ENCODE measurements at regions not wholly inside any gene's neighbourhood (a gene's known extent, or its start where the extent isn't known, plus 50 kb on each side); places are given as distances from the start of the nearest gene placed in this dataset.

DNA sequence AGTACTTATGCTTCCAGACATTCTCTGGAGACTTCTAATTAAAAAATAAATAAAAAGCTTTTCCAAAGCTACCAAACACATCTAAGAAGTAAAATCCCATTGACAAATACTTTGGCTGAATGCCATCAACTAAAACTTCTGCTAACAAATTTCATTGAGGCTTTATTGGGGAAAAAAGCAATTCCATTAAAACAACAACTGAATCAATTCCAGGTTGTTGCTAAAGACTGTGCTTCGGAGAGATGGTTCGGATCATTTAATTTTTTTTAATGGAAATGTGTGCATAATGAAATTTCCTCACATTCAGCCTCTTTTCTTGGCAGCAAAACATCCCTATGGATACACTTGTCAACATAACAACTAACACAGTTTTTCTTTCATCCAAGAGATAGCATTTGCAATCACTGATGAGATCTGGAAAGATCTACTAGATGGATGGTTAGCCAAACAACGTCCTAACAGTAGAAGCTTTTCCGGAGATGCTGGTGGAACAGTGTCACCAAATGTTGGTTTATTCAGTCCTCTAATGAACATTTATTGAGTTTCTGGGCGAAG lies 446.1 kb upstream of the FAM98A start:
- TF ChIP-seq POLR2AphosphoS5 (IDR thresholded peaks at IDR 0.05; ENCODE audit: low read depth) (no peak), GABPA (IDR thresholded peaks at IDR 0.05; ENCODE audit: low read depth) (no peak), SPI1 (IDR thresholded peaks at IDR 0.05; ENCODE audit: borderline replicate concordance, low read depth) (no peak)
- TF ChIP-seq, protein P1, sequence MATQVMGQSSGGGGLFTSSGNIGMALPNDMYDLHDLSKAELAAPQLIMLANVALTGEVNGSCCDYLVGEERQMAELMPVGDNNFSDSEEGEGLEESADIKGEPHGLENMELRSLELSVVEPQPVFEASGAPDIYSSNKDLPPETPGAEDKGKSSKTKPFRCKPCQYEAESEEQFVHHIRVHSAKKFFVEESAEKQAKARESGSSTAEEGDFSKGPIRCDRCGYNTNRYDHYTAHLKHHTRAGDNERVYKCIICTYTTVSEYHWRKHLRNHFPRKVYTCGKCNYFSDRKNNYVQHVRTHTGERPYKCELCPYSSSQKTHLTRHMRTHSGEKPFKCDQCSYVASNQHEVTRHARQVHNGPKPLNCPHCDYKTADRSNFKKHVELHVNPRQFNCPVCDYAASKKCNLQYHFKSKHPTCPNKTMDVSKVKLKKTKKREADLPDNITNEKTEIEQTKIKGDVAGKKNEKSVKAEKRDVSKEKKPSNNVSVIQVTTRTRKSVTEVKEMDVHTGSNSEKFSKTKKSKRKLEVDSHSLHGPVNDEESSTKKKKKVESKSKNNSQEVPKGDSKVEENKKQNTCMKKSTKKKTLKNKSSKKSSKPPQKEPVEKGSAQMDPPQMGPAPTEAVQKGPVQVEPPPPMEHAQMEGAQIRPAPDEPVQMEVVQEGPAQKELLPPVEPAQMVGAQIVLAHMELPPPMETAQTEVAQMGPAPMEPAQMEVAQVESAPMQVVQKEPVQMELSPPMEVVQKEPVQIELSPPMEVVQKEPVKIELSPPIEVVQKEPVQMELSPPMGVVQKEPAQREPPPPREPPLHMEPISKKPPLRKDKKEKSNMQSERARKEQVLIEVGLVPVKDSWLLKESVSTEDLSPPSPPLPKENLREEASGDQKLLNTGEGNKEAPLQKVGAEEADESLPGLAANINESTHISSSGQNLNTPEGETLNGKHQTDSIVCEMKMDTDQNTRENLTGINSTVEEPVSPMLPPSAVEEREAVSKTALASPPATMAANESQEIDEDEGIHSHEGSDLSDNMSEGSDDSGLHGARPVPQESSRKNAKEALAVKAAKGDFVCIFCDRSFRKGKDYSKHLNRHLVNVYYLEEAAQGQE (IDR thresholded peaks at IDR 0.05; ENCODE audit: insufficient replicate concordance, low read depth): no peak
- TF ChIP-seq, protein P2, sequence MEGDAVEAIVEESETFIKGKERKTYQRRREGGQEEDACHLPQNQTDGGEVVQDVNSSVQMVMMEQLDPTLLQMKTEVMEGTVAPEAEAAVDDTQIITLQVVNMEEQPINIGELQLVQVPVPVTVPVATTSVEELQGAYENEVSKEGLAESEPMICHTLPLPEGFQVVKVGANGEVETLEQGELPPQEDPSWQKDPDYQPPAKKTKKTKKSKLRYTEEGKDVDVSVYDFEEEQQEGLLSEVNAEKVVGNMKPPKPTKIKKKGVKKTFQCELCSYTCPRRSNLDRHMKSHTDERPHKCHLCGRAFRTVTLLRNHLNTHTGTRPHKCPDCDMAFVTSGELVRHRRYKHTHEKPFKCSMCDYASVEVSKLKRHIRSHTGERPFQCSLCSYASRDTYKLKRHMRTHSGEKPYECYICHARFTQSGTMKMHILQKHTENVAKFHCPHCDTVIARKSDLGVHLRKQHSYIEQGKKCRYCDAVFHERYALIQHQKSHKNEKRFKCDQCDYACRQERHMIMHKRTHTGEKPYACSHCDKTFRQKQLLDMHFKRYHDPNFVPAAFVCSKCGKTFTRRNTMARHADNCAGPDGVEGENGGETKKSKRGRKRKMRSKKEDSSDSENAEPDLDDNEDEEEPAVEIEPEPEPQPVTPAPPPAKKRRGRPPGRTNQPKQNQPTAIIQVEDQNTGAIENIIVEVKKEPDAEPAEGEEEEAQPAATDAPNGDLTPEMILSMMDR (IDR thresholded peaks at IDR 0.05; ENCODE audit: insufficient read depth, low read length): no peak
- no peak for DNase-seq (ENCODE audit: low read depth in 1 of 2, low spot score in 1 of 2)
- H3K27me3 ChIP-seq (ENCODE audit: insufficient read depth, poor library complexity, severe bottlenecking): no peaks in the 10 kb centered on the region
- no peak overlapping the region for H3K4me3 ChIP-seq (replicated peaks; ENCODE audit: insufficient read depth, low read length)
- no peak overlapping the region for H3K27ac ChIP-seq (replicated peaks)

DNA sequence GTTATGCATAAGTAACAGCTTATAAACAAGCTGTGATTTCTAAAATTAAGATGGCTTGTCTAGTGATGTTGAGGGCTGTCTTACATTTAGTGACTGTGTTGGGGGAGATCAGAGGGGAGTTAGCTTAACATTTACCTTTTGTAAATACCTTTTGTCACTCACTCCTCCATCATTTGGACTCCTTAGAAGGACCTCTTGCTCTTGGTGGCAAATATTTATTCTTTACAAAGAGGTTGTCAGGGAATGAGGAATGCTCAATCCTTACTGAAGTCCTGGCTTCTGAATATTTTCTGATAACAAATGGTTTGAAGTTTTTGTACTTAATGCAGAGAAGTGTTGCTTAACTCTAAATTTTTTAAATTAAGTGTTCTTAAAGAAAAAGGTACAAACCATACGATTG lies 438.8 kb upstream of the FAM98A start:
- H3K27ac ChIP-seq (replicated peaks): no peak overlapping the region
- no peaks in the 10 kb centered on the region for H3K27me3 ChIP-seq (ENCODE audit: insufficient read depth, poor library complexity, severe bottlenecking)
- H3K4me3 ChIP-seq (replicated peaks; ENCODE audit: insufficient read depth, low read length): no peak overlapping the region
- no peak for DNase-seq (ENCODE audit: low read depth in 1 of 2, low spot score in 1 of 2)
- TF ChIP-seq GABPA (IDR thresholded peaks at IDR 0.05; ENCODE audit: low read depth) (no peak), POLR2AphosphoS5 (IDR thresholded peaks at IDR 0.05; ENCODE audit: low read depth) (no peak), SPI1 (IDR thresholded peaks at IDR 0.05; ENCODE audit: borderline replicate concordance, low read depth) (no peak)
- TF ChIP-seq, protein P1 (IDR thresholded peaks at IDR 0.05; ENCODE audit: insufficient replicate concordance, low read depth): no peak
- TF ChIP-seq, protein P2 (IDR thresholded peaks at IDR 0.05; ENCODE audit: insufficient read depth, low read length): no peak

DNA sequence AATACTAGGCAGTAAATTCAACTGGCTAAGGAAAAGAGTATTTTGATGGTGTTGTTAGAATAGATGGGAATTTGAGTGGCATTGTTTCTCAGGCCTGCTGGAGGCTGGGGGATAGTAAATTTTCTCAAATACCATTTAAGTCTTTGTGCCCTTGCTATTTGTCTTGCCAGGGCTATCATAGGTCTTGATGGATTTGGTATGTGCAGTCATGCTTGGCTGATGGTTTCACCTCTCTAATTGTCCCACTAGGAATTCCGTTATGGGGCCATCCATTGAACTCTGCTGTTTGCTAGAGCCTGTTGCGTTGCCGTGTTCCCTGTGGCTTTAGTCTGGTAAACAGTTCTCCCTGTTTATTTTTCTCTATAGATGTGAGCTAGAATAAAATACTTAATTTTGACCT lies 438.1 kb upstream of the FAM98A start:
- Histone ChIP-seq H3K27me3 (ENCODE audit: insufficient read depth, poor library complexity, severe bottlenecking) (no peaks in the 10 kb centered on the region), H3K27ac (replicated peaks) (no peak overlapping the region), H3K4me3 (replicated peaks; ENCODE audit: insufficient read depth, low read length) (no peak overlapping the region)
- no peak for DNase-seq (ENCODE audit: low read depth in 1 of 2, low spot score in 1 of 2)
- TF ChIP-seq POLR2AphosphoS5 (IDR thresholded peaks at IDR 0.05; ENCODE audit: low read depth) (no peak), GABPA (IDR thresholded peaks at IDR 0.05; ENCODE audit: low read depth) (no peak), SPI1 (IDR thresholded peaks at IDR 0.05; ENCODE audit: borderline replicate concordance, low read depth) (no peak)
- TF ChIP-seq, protein P1 (IDR thresholded peaks at IDR 0.05; ENCODE audit: insufficient replicate concordance, low read depth): no peak
- TF ChIP-seq, protein P2 (IDR thresholded peaks at IDR 0.05; ENCODE audit: insufficient read depth, low read length): no peak

All from HL-60 (cell line).